Spleen (tissue), 7 donors: ENCODE measurements at regions not wholly inside any gene's neighbourhood (a gene's known extent, or its start where the extent isn't known, plus 50 kb on each side); places are given as distances from the start of the nearest gene placed in this dataset.

ENCODE experiments used
- POLR2A ChIP-seq, 3 donors: fragments of 450-650 bp; IDR thresholded peaks; one replicate each; pipeline ENCODE4 v1.5.1; 2017; ENCODE audit warnings: antibody characterized with exemption in 3 of 3, mild to moderate bottlenecking in 1 of 3
- TF ChIP-seq, protein P1 (sequence below), 11 experiments: fragments of 200-600 bp in 7 of 11; fragments of 450-650 bp in 4 of 11; sonication (generic) in 4 of 11; IDR thresholded peaks in 8 of 11; conservative IDR thresholded peaks in 3 of 11; 1 replicate in 7 of 11; 2 replicates in 4 of 11; pipeline versions ENCODE4 v1.4.0 to v1.8.0; 2016 to 2021; ENCODE audit warnings: antibody characterized with exemption in 11 of 11, inconsistent platforms in 4 of 11, mild to moderate bottlenecking in 1 of 11
- donor health status: DM: no; HTN: no; CAD: no; lungs with moderate emphysema.
- donor health status: DM: no; HTN: no; CAD: no.
- donor health status: DM: no; HTN: no; CAD: no.

DNA sequence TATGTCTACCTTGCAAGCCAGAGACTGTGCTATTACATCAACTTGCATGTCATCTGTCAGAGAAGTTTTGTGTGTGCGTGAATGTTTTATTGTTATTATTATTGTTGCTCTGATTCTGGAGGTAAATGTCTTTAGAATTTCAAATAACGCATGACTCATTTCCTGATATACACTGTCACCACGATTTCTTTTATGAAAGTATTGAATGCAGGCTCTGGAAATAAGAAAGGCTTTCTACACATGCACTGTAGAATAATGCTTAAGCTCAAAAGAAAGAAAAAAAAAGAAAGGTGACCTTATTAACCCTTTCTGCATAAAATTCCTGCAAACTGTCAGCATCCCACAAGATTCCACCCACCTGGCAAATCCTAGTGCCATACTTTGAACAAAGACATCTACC, 632.9 kb downstream of the ZNF674 start:
- TF ChIP-seq, protein P1, sequence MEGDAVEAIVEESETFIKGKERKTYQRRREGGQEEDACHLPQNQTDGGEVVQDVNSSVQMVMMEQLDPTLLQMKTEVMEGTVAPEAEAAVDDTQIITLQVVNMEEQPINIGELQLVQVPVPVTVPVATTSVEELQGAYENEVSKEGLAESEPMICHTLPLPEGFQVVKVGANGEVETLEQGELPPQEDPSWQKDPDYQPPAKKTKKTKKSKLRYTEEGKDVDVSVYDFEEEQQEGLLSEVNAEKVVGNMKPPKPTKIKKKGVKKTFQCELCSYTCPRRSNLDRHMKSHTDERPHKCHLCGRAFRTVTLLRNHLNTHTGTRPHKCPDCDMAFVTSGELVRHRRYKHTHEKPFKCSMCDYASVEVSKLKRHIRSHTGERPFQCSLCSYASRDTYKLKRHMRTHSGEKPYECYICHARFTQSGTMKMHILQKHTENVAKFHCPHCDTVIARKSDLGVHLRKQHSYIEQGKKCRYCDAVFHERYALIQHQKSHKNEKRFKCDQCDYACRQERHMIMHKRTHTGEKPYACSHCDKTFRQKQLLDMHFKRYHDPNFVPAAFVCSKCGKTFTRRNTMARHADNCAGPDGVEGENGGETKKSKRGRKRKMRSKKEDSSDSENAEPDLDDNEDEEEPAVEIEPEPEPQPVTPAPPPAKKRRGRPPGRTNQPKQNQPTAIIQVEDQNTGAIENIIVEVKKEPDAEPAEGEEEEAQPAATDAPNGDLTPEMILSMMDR (IDR thresholded peaks at IDR 0.05 in 8 of 11, conservative IDR thresholded peaks at IDR 0.05 in 3 of 11): no peak
- no peak for TF ChIP-seq POLR2A (IDR thresholded peaks at IDR 0.05)
